ENCODE measurements at regions not wholly inside any gene's neighbourhood (a gene's known extent, or its start where the extent isn't known, plus 50 kb on each side); places are given as distances from the start of the nearest gene placed in this dataset.

DNA sequence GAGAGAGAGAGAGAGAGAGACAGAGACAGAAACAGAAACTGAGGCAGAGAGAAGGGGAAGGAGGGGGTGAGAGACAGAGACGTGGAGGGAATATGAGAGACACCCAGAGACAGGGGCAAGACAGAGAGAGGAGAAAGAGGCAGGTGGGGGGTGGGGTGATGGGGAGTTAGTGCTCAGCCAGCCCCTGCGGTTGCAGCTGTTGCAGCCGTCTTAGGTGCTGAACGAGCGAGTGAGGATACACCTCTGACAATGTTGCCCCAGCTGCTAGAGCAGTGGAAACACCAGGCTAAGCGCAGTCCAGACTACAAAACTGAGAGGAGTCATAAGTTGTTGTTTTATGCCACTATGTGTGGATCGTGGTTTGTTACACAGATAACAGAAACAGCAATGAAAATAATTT lies 328.2 kb upstream of the SHH start:
- no peak overlapping the region for H3K27ac ChIP-seq (ENCODE audit: low read length)
- 67% methylated on average over 7 of the region's 7 CpGs for WGBS
- no peaks in the 10 kb centered on the region for H3K4me1 ChIP-seq (ENCODE audit: control insufficient read depth, insufficient read depth, low read length)
- intact Hi-C loops (cut with DNase I) = no loop called here
- H3K4me3 ChIP-seq (ENCODE audit: low read length) = no peak overlapping the region
- H3K9me3 ChIP-seq (ENCODE audit: control insufficient read depth, low read length) = peaks cover 2% of the 10 kb centered on the region
- H3K27me3 ChIP-seq (ENCODE audit: control insufficient read depth, insufficient read depth) = no peaks in the 10 kb centered on the region
- ATAC-seq = no peak
- no peak for DNase-seq

DNA sequence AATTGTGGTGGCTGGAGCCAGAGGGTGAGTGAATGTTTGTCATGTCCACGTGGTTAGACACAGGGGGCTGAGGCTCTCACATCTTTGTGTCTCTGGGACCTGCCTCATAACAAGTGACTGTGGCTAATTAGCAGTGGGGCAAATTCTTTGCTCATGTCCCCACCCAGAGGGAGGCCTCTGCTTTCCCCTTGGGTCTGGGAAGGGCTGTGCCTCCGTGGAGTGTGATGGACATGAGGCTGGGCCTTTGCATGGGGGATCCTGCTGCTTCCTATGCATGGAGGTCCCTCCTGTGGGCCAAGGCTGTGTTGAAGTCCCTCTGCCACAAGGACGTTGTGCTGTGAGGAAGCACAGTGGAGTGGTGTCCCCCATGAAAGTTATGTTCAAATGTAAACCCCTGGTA lies 327.4 kb upstream of the SHH start:
- DNase-seq = no peak
- H3K27ac ChIP-seq (ENCODE audit: low read length) = no peak overlapping the region
- H3K27me3 ChIP-seq (ENCODE audit: control insufficient read depth, insufficient read depth) = no peaks in the 10 kb centered on the region
- no peak overlapping the region for H3K4me3 ChIP-seq (ENCODE audit: low read length)
- intact Hi-C loops (cut with DNase I) = no loop called here
- WGBS = 60% methylated on average over 3 of the region's 3 CpGs
- peaks cover 2% of the 10 kb centered on the region for H3K9me3 ChIP-seq (ENCODE audit: control insufficient read depth, low read length)
- H3K4me1 ChIP-seq (ENCODE audit: control insufficient read depth, insufficient read depth, low read length) = no peaks in the 10 kb centered on the region
- no peak for ATAC-seq

DNA sequence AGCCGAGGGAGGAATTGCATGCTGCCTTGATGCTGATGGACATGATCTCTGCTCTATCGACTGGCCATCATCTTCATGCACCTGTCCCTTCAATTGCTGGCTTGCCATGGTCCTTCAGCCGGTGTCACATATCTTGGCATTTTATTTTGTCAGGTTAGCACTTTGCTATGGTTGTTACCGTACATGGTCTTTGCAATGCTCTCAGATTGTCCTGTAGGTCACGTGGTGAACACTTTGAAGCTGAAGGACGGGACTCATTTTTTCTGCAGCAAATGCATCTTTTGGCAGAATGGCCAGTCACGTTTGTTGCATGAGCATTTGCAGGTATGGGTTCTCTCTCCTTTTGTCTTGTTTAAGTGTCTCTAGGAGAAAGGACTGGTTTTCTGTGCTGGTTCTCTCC lies 326.8 kb upstream of the SHH start:
- no peaks in the 10 kb centered on the region for H3K27me3 ChIP-seq (ENCODE audit: control insufficient read depth, insufficient read depth)
- no peaks in the 10 kb centered on the region for H3K4me1 ChIP-seq (ENCODE audit: control insufficient read depth, insufficient read depth, low read length)
- intact Hi-C loops (cut with DNase I) = no loop called here
- ATAC-seq = no peak
- no peak for DNase-seq
- H3K4me3 ChIP-seq (ENCODE audit: low read length) = no peak overlapping the region
- 84% methylated on average over 7 of the region's 7 CpGs for WGBS
- H3K27ac ChIP-seq (ENCODE audit: low read length) = no peak overlapping the region
- peaks cover 2% of the 10 kb centered on the region for H3K9me3 ChIP-seq (ENCODE audit: control insufficient read depth, low read length)

DNA sequence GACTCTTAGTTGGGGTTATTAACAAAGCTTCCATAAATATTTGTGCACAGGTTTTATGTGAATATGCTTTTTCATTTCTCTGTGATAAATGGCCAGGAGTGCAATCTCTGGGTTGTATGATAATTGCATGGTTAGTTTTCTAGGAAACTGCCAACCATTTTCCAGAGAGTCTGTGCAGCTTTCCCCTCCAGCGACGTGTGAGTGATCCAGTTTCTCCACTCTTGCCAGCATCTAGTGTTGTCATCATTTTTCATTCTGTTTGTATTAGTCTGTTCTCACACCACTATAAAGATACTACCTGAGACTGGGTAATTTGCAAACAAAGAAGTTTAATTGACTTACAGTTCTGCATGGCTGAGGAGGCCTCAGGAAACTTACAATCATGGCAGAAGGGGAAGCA lies 319.6 kb upstream of the SHH start:
- WGBS = 91% methylated on average over 2 of the region's 2 CpGs
- Histone ChIP-seq H3K4me3 (ENCODE audit: low read length) (no peak overlapping the region), H3K9me3 (ENCODE audit: control insufficient read depth, low read length) (no peaks in the 10 kb centered on the region), H3K4me1 (ENCODE audit: control insufficient read depth, insufficient read depth, low read length) (no peaks in the 10 kb centered on the region), H3K27ac (ENCODE audit: low read length) (no peak overlapping the region), H3K27me3 (ENCODE audit: control insufficient read depth, insufficient read depth) (no peaks in the 10 kb centered on the region)
- DNase-seq (no peak), ATAC-seq (no peak)
- intact Hi-C loops (cut with DNase I) = no loop called here

DNA sequence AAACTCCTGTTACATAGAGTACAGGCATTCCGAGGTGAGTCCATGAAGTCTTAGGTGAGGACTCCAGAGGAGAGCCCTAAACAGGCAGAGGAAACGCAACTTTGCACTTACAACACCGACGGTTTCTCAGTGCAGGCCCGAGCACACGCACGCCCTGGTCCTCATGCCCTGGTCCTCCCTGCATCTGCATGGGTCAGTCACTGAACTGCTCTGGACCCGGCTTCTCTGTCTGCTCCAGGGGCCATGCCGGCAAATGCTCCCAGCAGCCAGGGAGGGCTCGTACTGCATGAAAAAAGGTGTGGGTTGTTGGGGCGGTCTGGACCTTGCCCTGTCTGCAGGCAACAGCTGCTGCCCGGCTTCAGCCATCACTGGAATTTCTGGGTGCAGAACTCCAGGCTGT lies 317.3 kb upstream of the SHH start:
- intact Hi-C loops (cut with DNase I) = no loop called here
- Histone ChIP-seq H3K4me1 (ENCODE audit: control insufficient read depth, insufficient read depth, low read length) (no peaks in the 10 kb centered on the region), H3K27me3 (ENCODE audit: control insufficient read depth, insufficient read depth) (no peaks in the 10 kb centered on the region), H3K9me3 (ENCODE audit: control insufficient read depth, low read length) (no peaks in the 10 kb centered on the region), H3K27ac (ENCODE audit: low read length) (no peak overlapping the region), H3K4me3 (ENCODE audit: low read length) (no peak overlapping the region)
- WGBS = 82% methylated on average over 12 of the region's 12 CpGs
- ATAC-seq = no peak
- DNase-seq = no peak

DNA sequence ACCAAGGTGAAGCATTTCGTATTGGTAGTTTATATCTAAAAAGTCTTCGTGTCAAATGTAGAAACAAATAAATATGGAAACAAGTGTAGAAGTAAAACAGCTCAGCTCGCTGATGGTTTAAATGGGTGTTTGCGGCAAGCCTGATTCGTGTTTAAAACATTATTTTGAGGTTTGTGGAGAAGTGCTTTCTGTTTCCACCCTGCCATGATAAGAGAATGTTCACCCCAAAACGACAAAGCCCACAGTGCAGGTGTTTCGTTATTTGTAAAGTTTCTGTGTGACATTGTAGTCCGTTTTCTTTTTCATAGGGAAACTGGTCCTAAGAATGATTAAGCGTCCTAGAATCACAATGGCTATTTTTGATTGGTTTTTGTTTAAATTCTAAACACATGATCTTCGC lies 316.2 kb upstream of the SHH start:
- ATAC-seq (no peak), DNase-seq (no peak)
- Histone ChIP-seq H3K4me1 (ENCODE audit: control insufficient read depth, insufficient read depth, low read length) (no peaks in the 10 kb centered on the region), H3K27ac (ENCODE audit: low read length) (no peak overlapping the region), H3K4me3 (ENCODE audit: low read length) (no peak overlapping the region), H3K27me3 (ENCODE audit: control insufficient read depth, insufficient read depth) (no peaks in the 10 kb centered on the region), H3K9me3 (ENCODE audit: control insufficient read depth, low read length) (no peaks in the 10 kb centered on the region)
- WGBS = 85% methylated on average over 10 of the region's 10 CpGs
- intact Hi-C loops (cut with DNase I) = no loop called here

DNA sequence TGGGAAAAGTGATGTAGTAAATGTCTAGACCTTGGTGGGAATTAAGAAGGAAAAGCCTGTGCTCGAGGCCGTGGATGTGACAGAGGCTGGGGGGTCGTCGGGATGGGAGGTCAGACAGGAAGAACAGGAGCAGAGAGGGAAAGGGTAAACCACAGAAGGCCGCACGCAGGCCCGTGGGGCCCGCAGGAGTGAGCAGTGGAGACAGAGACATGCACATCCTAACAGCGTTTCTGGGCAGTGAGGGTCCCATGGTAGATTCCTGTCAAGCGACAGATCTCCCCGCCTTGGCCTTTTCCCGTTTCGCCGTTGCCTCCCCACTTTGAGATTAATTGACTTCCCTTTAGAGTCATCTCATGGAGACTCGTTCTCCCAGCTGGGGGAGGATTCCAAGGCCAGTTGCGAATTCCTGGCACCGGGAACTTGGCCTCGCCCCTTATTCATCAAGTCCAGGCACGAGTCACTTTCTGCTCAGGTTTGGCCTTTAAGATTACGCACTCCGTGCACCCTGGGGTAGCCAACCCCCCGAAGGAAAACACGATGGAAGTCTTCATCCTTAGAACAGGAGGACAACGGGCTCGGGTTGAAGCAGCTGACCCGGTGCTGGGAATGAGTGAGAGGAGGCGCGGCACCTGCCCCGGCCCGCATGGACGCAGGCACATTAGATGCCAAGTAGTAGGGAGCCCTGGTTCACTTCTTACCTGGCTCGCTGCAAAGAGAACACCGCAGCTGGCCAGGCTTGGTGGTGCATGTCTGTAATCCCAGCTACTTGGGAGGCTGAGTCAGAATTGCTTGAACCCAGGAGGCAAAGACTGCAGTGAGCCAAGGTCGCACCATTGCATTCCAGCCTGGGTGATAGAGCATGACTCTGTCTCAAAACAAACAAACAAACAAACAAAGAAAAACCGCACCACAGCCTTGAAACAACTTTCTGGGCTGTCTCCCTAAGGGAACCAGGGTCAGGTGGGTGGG lies 315.2 kb upstream of the SHH start:
- no peak for DNase-seq
- intact Hi-C loops (cut with DNase I) = no loop called here
- no peak for ATAC-seq

DNA sequence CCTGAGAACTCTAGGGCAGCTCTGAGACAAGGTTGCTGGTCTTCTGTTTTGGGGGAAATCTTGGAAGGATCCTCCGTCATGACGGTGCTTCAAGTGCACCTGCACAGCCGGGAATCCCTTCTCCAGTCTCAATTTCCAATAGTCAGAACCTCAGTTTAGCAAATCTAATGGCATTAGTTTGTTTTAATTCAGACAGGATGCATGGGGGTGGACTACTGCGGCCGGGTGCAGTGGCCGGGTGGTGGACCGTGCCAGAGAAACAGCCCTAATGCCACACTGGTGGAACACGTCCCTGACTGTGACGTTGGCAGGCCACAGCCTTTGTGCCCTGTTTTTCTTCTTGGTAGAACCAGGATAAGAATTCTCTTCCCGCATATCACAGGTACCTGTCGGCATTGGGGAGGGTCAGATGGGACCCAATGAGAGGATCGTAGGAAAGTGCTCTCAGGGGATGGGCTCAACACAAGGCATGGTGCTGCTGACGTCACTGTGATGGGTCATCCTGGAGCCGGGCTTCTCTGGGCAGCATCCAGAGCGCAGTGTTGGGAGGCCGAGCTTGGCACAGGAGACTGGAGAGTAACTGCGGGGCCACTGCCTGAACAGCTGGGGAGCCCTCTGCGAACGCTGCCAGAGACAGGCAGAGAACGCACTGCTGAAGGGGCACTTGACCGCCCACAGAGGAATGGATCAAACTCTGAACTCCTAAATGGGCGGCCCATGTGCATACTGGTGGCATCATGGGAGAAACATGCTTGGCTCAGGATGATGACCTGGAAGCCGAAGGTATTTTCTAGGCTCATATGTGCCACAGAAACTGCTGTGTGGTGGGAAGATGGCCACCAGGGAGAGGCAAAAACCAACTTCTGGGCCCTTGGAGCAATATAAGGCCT lies 313.8 kb upstream of the SHH start:
- H3K4me1 ChIP-seq (ENCODE audit: control insufficient read depth, insufficient read depth, low read length) = no peaks in the 10 kb centered on the region
- ATAC-seq (no peak), DNase-seq (no peak)
- 88% methylated on average over 23 of the region's 23 CpGs for WGBS
- H3K4me3 ChIP-seq (ENCODE audit: low read length) = no peak overlapping the region
- intact Hi-C loops (cut with DNase I) = no loop called here
- H3K27ac ChIP-seq (ENCODE audit: low read length) = no peak overlapping the region
- no peaks in the 10 kb centered on the region for H3K9me3 ChIP-seq (ENCODE audit: control insufficient read depth, low read length)
- H3K27me3 ChIP-seq (ENCODE audit: control insufficient read depth, insufficient read depth) = no peaks in the 10 kb centered on the region

More for the DNA sequence above, 315.2 kb upstream of the SHH start:
- H3K27ac ChIP-seq (ENCODE audit: low read length) = no peak overlapping the region
- 80% methylated on average over 35 of the region's 35 CpGs for WGBS
- no peaks in the 10 kb centered on the region for H3K27me3 ChIP-seq (ENCODE audit: control insufficient read depth, insufficient read depth)
- H3K4me1 ChIP-seq (ENCODE audit: control insufficient read depth, insufficient read depth, low read length) = no peaks in the 10 kb centered on the region
- H3K4me3 ChIP-seq (ENCODE audit: low read length) = no peak overlapping the region
- H3K9me3 ChIP-seq (ENCODE audit: control insufficient read depth, low read length) = no peaks in the 10 kb centered on the region

DNA sequence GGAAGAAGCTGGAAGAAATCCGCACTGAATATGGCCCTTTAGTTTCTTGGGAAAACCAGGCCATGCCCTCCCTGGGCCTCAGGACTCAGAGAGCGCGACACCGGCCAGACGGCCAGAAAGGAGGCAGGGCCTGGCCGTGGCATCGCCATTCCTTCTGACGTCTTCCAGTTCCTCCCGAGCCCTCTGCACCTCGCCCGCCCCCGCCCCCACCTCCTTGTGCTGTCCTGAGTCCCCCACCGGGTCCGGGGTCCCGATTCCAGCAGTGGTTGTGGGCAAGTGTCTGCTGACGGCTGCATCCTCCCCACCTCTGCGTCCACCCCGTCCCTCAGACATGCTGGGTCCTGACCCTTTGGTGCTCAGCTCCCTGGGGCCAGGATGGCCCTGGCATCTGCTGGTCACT lies 312.1 kb upstream of the SHH start:
- 79% methylated on average over 18 of the region's 18 CpGs for WGBS
- DNase-seq (no peak), ATAC-seq (no peak)
- H3K4me1 ChIP-seq (ENCODE audit: control insufficient read depth, insufficient read depth, low read length) = no peaks in the 10 kb centered on the region
- H3K27ac ChIP-seq (ENCODE audit: low read length) = no peak overlapping the region
- H3K27me3 ChIP-seq (ENCODE audit: control insufficient read depth, insufficient read depth) = no peaks in the 10 kb centered on the region
- H3K9me3 ChIP-seq (ENCODE audit: control insufficient read depth, low read length) = no peaks in the 10 kb centered on the region
- intact Hi-C loops (cut with DNase I) = no loop called here
- no peak overlapping the region for H3K4me3 ChIP-seq (ENCODE audit: low read length)

DNA sequence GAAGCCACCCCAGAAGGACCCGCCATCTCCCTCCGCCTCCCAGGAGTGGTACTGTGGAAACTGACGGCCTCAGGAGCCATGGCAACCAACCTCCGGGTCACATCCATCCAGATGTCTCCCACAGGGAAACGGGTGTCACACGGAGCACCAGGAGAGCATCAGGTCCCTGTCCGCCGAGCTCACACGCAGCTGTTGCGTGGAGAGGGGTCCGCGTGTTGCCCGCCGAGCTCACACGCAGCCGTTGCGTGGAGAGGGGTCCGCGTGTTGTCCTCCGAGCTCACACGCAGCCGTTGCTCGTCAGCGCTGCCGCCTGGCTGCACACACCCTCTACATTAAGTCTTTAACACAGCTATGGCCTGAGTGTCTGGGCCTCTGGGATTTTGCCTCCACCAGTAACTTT lies 311.1 kb upstream of the SHH start:
- no peak overlapping the region for H3K27ac ChIP-seq (ENCODE audit: low read length)
- H3K9me3 ChIP-seq (ENCODE audit: control insufficient read depth, low read length) = no peaks in the 10 kb centered on the region
- no peaks in the 10 kb centered on the region for H3K4me1 ChIP-seq (ENCODE audit: control insufficient read depth, insufficient read depth, low read length)
- no peaks in the 10 kb centered on the region for H3K27me3 ChIP-seq (ENCODE audit: control insufficient read depth, insufficient read depth)
- DNase-seq (no peak), ATAC-seq (no peak)
- intact Hi-C loops (cut with DNase I) = no loop called here
- no peak overlapping the region for H3K4me3 ChIP-seq (ENCODE audit: low read length)
- 93% methylated on average over 25 of the region's 25 CpGs for WGBS

DNA sequence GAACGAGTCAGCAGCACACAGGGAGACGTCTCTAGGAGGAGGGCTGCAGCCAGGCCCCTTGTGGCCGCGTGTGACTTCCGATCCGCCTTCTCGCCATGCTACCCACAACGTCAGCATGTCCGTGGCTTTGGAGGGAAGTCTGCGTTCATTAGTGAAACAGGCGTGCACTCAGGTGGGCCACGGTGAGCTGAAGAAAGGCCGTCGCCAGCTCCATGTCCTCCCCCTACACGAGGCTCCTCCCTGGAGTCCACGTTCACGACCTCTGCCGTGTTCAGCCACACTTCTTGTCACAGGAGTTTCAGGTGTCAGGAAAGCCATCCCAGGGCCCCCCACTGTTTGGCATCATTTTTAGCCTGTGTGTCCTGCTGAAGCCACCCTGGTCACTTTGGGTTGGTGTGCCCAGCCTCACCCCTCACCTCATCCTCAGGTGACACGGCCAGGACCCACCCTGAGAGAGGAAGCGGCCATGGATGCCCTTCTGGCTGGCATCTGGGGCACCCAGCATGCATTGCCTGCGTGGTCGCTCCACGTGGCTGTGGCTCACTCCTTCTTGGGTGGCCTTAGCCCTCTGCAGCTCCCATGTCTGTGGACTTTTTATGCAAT lies 310.6 kb upstream of the SHH start:
- intact Hi-C loops (cut with DNase I) = no loop called here
- Histone ChIP-seq H3K27me3 (ENCODE audit: control insufficient read depth, insufficient read depth) (no peaks in the 10 kb centered on the region), H3K27ac (ENCODE audit: low read length) (no peak overlapping the region), H3K4me1 (ENCODE audit: control insufficient read depth, insufficient read depth, low read length) (no peaks in the 10 kb centered on the region), H3K4me3 (ENCODE audit: low read length) (no peak overlapping the region), H3K9me3 (ENCODE audit: control insufficient read depth, low read length) (no peaks in the 10 kb centered on the region)
- DNase-seq (no peak), ATAC-seq (no peak)
- 83% methylated on average over 23 of the region's 23 CpGs for WGBS
